Subcutaneous abdominal adipose tissue (tissue), 5 donors: ENCODE measurements at regions not wholly inside any gene's neighbourhood (a gene's known extent, or its start where the extent isn't known, plus 50 kb on each side); places are given as distances from the start of the nearest gene placed in this dataset.
"Not testable (repeated sequence)": the region's sequence is repeated elsewhere in the genome, so short reads cannot be mapped to it uniquely, and the experiment has no call there.

Experiments
- H3K27ac ChIP-seq: one replicate; pipeline ENCODE4 v1.7.0; 2013; ENCODE audit warnings: low read depth, mild to moderate bottlenecking, inconsistent platforms, low read length, moderate library complexity
- H3K27me3 ChIP-seq, 5 donors: one replicate each; pipeline ENCODE4 v1.7.0; 2013; ENCODE audit warnings: low read length in 5 of 5, inconsistent platforms in 1 of 5; ENCODE audit not compliant: control insufficient read depth in 5 of 5, insufficient read depth in 4 of 5
- H3K36me3 ChIP-seq, 5 donors: one replicate each; pipeline ENCODE4 v1.7.0; 2013; ENCODE audit warnings: low read length in 5 of 5; ENCODE audit not compliant: control insufficient read depth in 5 of 5, insufficient read depth in 5 of 5
- H3K4me1 ChIP-seq, 5 donors: one replicate each; pipeline ENCODE4 v1.7.0; 2013; ENCODE audit warnings: low read length in 5 of 5, mild to moderate bottlenecking in 3 of 5, moderate library complexity in 1 of 5; ENCODE audit not compliant: control insufficient read depth in 5 of 5, insufficient read depth in 5 of 5
- H3K4me3 ChIP-seq, 5 donors: one replicate each; pipeline ENCODE4 v1.7.0; 2013; ENCODE audit warnings: low read length in 5 of 5, low read depth in 1 of 5
- H3K9ac ChIP-seq, 5 donors: one replicate each; pipeline ENCODE4 v1.7.0; 2013; ENCODE audit warnings: low read length in 5 of 5, mild to moderate bottlenecking in 4 of 5, moderate library complexity in 3 of 5
- H3K9me3 ChIP-seq, 5 donors: one replicate each; pipeline ENCODE4 v1.7.0; 2013; ENCODE audit warnings: low read length in 5 of 5; ENCODE audit not compliant: control insufficient read depth in 5 of 5
- donor health status: healthy.
- donor health status: healthy.
- donor health status: healthy.
- donor health status: healthy.
- donor health status: healthy.

GRCh38 chr15:101953993-101954392 is 142.0 kb downstream of the OR4F15 start:
- not testable (repeated sequence) for H3K9ac ChIP-seq, H3K27ac ChIP-seq, H3K4me1 ChIP-seq, H3K36me3 ChIP-seq, H3K9me3 ChIP-seq, H3K27me3 ChIP-seq, H3K4me3 ChIP-seq

DNA sequence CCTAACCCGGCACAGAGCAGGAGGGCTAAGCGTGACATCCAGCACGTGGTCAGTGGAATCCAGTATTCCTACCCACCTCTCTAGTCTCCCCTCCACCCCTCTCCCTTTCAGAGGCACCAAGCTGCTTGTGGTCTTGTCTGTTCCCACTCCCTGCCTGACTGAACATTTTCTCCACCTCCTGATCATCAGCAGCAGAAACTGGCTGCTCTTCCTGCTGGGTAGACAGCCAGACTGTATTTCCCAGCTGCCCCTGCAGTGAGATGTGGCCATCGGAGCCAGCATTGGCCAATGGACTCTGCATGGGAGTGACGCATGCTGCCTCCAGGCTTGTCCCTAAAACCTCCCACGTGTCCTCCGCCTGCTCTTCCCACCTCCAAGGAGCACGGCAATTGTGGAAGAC is 143.8 kb downstream of the OR4F15 start:
- H3K36me3 ChIP-seq, H3K27ac ChIP-seq, H3K9me3 ChIP-seq, H3K27me3 ChIP-seq, H3K4me3 ChIP-seq, H3K4me1 ChIP-seq, H3K9ac ChIP-seq: not testable (repeated sequence)

DNA sequence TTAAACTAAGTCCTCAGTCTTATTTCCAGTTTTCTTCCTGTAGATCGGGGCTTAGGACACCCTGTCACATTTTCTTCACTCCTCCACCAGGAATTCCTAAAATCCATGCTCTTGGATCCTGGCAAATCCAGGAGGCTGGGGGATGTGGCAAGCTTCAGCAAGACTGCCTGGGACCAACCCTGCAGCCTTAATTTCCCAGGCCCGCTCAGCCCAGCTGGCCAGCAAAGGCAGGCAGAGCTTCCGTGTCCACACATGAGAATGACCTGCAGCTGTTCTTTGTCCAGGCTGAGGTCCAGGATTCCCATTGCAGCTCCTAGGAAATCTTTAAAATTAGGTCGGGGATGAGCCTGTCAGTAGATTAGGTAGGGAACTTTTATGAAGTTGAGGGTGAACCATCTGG is 146.7 kb downstream of the OR4F15 start:
- H3K4me3 ChIP-seq, H3K9ac ChIP-seq, H3K36me3 ChIP-seq, H3K4me1 ChIP-seq, H3K27me3 ChIP-seq, H3K9me3 ChIP-seq, H3K27ac ChIP-seq: not testable (repeated sequence)

GRCh38 chr15:101961263-101961662 is 149.3 kb downstream of the OR4F15 start:
- not testable (repeated sequence) for H3K27me3 ChIP-seq, H3K9ac ChIP-seq, H3K4me1 ChIP-seq, H3K9me3 ChIP-seq, H3K27ac ChIP-seq, H3K36me3 ChIP-seq
- peak overlapping the region in 2 of 5 donors; percentile 38 to 40 for H3K4me3 ChIP-seq

GRCh38 chr15:101961765-101962164 is 149.8 kb downstream of the OR4F15 start:
- H3K9ac ChIP-seq, H3K4me3 ChIP-seq, H3K4me1 ChIP-seq, H3K27ac ChIP-seq, H3K9me3 ChIP-seq, H3K36me3 ChIP-seq, H3K27me3 ChIP-seq: not testable (repeated sequence)

GRCh38 chr15:101963687-101964086 is 151.7 kb downstream of the OR4F15 start:
- H3K9me3 ChIP-seq, H3K36me3 ChIP-seq, H3K4me1 ChIP-seq, H3K27me3 ChIP-seq, H3K4me3 ChIP-seq, H3K27ac ChIP-seq, H3K9ac ChIP-seq: not testable (repeated sequence)

GRCh38 chr15:101965353-101965752 is 153.4 kb downstream of the OR4F15 start:
- H3K9ac ChIP-seq, H3K4me1 ChIP-seq, H3K27me3 ChIP-seq, H3K9me3 ChIP-seq, H3K36me3 ChIP-seq, H3K4me3 ChIP-seq, H3K27ac ChIP-seq: not testable (repeated sequence)

DNA sequence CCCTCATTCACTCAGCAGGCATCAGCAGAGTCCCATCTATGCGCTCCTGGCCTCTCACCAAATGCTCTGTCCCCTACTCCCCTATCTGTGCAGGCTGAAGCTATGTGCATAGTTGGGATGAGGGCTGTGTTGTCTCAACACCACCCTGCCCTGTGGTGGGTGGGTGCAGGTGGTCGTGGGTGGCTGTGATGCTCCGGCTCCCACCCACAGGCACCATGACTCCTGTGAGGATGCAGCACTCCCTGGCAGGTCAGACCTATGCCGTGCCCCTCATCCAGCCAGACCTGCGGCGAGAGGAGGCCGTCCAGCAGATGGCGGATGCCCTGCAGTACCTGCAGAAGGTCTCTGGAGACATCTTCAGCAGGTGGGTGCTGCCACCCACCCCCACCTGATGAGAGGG is 153.9 kb downstream of the OR4F15 start:
- not testable (repeated sequence) for H3K4me3 ChIP-seq, H3K4me1 ChIP-seq, H3K27me3 ChIP-seq, H3K36me3 ChIP-seq, H3K9me3 ChIP-seq, H3K9ac ChIP-seq, H3K27ac ChIP-seq

DNA sequence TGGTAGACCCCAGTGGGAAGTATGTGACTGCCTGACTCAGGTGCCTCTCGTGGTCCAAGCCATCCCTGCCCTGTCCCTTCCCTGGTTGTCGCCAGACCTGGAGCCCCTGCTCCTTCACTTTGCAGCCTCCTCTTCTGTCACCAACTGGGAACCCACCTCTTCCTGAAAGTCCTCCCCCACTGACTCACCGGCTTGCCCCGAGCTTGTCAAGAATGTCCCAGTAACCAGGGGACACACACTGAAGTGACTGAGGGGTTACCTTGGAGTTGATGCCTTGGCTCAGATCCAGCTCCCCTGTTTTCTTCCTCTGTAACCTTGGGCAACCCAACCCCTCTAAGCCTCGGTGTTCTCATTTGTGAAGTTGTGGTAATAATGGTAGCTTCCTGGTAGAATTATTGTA is 155.4 kb downstream of the OR4F15 start:
- not testable (repeated sequence) for H3K9ac ChIP-seq, H3K27me3 ChIP-seq, H3K36me3 ChIP-seq, H3K4me3 ChIP-seq, H3K9me3 ChIP-seq, H3K27ac ChIP-seq, H3K4me1 ChIP-seq

- not testable (repeated sequence) for H3K9ac ChIP-seq, H3K9me3 ChIP-seq, H3K4me1 ChIP-seq, H3K27ac ChIP-seq, H3K4me3 ChIP-seq, H3K27me3 ChIP-seq, H3K36me3 ChIP-seq
These were observed 158.6 kb downstream of the OR4F15 start for GRCh38 chr15:101970605-101971004.

GRCh38 chr15:101977281-101977680 is 165.3 kb downstream of the OR4F15 start:
- not testable (repeated sequence) for H3K36me3 ChIP-seq, H3K27ac ChIP-seq, H3K9ac ChIP-seq, H3K9me3 ChIP-seq, H3K27me3 ChIP-seq, H3K4me1 ChIP-seq, H3K4me3 ChIP-seq
